ENCODE measurements at regions not wholly inside any gene's neighbourhood (a gene's known extent, or its start where the extent isn't known, plus 50 kb on each side); places are given as distances from the start of the nearest gene placed in this dataset.

DNA sequence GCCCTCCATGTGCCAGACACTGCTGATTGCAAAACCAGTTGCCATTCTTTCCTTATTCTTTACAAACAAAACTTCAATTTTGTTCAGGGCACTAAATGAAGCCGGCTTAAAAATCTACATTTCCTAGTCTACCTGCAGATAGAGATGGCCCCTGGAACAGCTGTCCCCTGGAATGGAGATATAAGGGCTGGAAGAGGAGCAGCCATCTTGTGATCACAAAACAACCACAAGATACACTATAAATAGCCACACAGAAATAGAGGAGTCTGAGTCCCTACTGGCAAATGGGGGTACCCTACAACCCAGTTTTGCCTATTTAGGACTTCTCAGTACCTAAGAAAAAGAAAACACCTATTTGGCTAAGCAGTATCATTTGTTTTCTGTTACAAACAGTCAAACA lies 115.9 kb upstream of the BEND6 start:
- ChIA-PET CTCF (ENCODE audit: unreplicated experiment) (no interaction called here), POLR2A (no interaction called here)
- no peak for DNase-seq (ENCODE audit: low spot score)
- Histone ChIP-seq H3K79me2 (ENCODE audit: insufficient read depth, low read depth, low read length) (no peaks in the 10 kb centered on the region), H3K36me3 (ENCODE audit: insufficient read depth, low read length) (no peaks in the 10 kb centered on the region), H3K9me2 (ENCODE audit: insufficient read depth, low read length) (no peaks in the 10 kb centered on the region), H4K20me1 (ENCODE audit: insufficient read depth, low read length) (no peaks in the 10 kb centered on the region), H2AFZ (ENCODE audit: low read length) (no peak overlapping the region), H3K4me1 (ENCODE audit: insufficient read depth, low read length, poor library complexity, severe bottlenecking) (no peaks in the 10 kb centered on the region), H3K27ac (ENCODE audit: low read depth, low read length, poor library complexity, severe bottlenecking) (no peak overlapping the region), H3K4me2 (ENCODE audit: low read length) (no peak overlapping the region), H3K9me3 (ENCODE audit: low read length) (no peaks in the 10 kb centered on the region), H3K4me3 (ENCODE audit: low read depth, low read length, poor library complexity, severe bottlenecking) (no peak overlapping the region)
- no TSS peak for BruUV-seq (replicated peaks)
- no peak for TF ChIP-seq EZH2phosphoT487 (IDR thresholded peaks at IDR 0.05; ENCODE audit: borderline replicate concordance, low read depth, low read length)
- TF ChIP-seq, protein P1, sequence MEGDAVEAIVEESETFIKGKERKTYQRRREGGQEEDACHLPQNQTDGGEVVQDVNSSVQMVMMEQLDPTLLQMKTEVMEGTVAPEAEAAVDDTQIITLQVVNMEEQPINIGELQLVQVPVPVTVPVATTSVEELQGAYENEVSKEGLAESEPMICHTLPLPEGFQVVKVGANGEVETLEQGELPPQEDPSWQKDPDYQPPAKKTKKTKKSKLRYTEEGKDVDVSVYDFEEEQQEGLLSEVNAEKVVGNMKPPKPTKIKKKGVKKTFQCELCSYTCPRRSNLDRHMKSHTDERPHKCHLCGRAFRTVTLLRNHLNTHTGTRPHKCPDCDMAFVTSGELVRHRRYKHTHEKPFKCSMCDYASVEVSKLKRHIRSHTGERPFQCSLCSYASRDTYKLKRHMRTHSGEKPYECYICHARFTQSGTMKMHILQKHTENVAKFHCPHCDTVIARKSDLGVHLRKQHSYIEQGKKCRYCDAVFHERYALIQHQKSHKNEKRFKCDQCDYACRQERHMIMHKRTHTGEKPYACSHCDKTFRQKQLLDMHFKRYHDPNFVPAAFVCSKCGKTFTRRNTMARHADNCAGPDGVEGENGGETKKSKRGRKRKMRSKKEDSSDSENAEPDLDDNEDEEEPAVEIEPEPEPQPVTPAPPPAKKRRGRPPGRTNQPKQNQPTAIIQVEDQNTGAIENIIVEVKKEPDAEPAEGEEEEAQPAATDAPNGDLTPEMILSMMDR (conservative IDR thresholded peaks at IDR 0.05; ENCODE audit: low read length) = no peak
- intact Hi-C loops (cut with micrococcal nuclease; ENCODE audit: unreplicated experiment) = no loop called here

DNA sequence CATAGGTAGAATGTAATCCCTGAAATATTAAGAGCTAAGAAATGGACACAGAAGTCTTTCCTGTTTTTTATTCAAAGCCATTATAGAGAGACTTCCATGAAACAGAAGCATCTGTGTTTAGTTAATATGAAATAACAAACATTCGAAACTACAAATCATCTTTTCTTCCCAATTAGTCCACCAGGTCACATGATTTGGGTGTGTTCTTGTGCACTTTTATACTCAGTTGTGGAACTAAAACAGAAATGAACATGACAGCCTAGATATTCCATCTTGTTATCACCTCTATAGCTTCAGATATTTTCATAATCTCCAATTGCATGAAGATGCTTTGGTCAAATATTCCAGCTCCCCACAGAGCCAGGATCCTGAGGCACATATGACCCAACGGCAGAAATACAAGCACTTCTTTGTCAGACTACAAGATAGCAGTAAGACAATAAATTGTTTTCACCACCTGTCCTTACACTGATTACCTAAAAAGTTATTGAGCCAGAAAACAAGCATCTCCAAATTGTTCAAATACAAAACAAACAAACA lies 116.8 kb upstream of the BEND6 start:
- Histone ChIP-seq H3K4me1 (ENCODE audit: insufficient read depth, low read length, poor library complexity, severe bottlenecking) (no peaks in the 10 kb centered on the region), H3K4me2 (ENCODE audit: low read length) (no peak overlapping the region), H3K4me3 (ENCODE audit: low read depth, low read length, poor library complexity, severe bottlenecking) (no peak overlapping the region), H2AFZ (ENCODE audit: low read length) (no peak overlapping the region), H3K27ac (ENCODE audit: low read depth, low read length, poor library complexity, severe bottlenecking) (no peak overlapping the region), H3K9me3 (ENCODE audit: low read length) (no peaks in the 10 kb centered on the region), H3K79me2 (ENCODE audit: insufficient read depth, low read depth, low read length) (no peaks in the 10 kb centered on the region), H4K20me1 (ENCODE audit: insufficient read depth, low read length) (no peaks in the 10 kb centered on the region), H3K36me3 (ENCODE audit: insufficient read depth, low read length) (no peaks in the 10 kb centered on the region), H3K9me2 (ENCODE audit: insufficient read depth, low read length) (no peaks in the 10 kb centered on the region)
- no peak for DNase-seq (ENCODE audit: low spot score)
- intact Hi-C loops (cut with micrococcal nuclease; ENCODE audit: unreplicated experiment) = no loop called here
- TF ChIP-seq EZH2phosphoT487 (IDR thresholded peaks at IDR 0.05; ENCODE audit: borderline replicate concordance, low read depth, low read length) = no peak
- TF ChIP-seq, protein P1 (conservative IDR thresholded peaks at IDR 0.05; ENCODE audit: low read length) = no peak
- ChIA-PET POLR2A (no interaction called here), CTCF (ENCODE audit: unreplicated experiment) (no interaction called here)
- no TSS peak for BruUV-seq (replicated peaks)

DNA sequence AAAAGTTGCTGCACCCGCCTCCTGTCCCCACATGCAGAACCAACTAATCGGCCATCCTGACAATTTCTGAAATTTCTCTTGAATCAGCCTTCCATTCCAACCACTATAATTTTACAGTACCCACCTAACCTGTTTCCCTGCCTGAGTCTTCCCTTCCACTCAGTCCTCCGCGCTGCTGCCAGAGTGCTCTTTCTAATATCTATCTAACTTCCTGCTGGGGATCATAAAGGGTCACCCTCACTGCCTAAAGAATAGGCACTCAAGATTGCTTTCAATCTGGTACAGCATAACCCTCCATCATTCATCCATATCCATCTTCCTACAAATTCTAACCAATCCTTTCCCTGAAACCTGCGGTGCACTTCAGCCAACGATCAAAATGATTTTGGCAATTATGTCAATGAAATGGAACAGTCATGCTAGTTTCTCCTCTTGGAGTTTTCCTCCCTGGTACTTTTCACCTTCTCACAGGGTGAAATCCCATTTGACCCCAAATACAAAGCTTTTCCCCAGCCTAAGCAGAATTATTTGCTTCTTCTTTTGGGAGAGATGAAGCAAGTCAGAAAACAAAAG lies 117.5 kb upstream of the BEND6 start:
- POLR2A ChIA-PET = no interaction called here

More for the DNA sequence above, 117.5 kb upstream of the BEND6 start:
- no peak overlapping the region for H3K4me3 ChIP-seq (ENCODE audit: low read depth, low read length, poor library complexity, severe bottlenecking)
- H3K27ac ChIP-seq (ENCODE audit: low read depth, low read length, poor library complexity, severe bottlenecking) = no peak overlapping the region
- H3K79me2 ChIP-seq (ENCODE audit: insufficient read depth, low read depth, low read length) = no peaks in the 10 kb centered on the region
- no peaks in the 10 kb centered on the region for H3K36me3 ChIP-seq (ENCODE audit: insufficient read depth, low read length)
- no peak overlapping the region for H3K4me2 ChIP-seq (ENCODE audit: low read length)
- intact Hi-C loops (cut with micrococcal nuclease; ENCODE audit: unreplicated experiment) = no loop called here
- H3K9me2 ChIP-seq (ENCODE audit: insufficient read depth, low read length) = no peaks in the 10 kb centered on the region
- TF ChIP-seq EZH2phosphoT487 (IDR thresholded peaks at IDR 0.05; ENCODE audit: borderline replicate concordance, low read depth, low read length) = no peak
- TF ChIP-seq, protein P1 (conservative IDR thresholded peaks at IDR 0.05; ENCODE audit: low read length) = no peak
- BruUV-seq (replicated peaks) = no TSS peak
- no peak for DNase-seq (ENCODE audit: low spot score)
- H4K20me1 ChIP-seq (ENCODE audit: insufficient read depth, low read length) = no peaks in the 10 kb centered on the region
- CTCF ChIA-PET (ENCODE audit: unreplicated experiment) = no interaction called here
- no peaks in the 10 kb centered on the region for H3K4me1 ChIP-seq (ENCODE audit: insufficient read depth, low read length, poor library complexity, severe bottlenecking)
- H3K9me3 ChIP-seq (ENCODE audit: low read length) = no peaks in the 10 kb centered on the region
- H2AFZ ChIP-seq (ENCODE audit: low read length) = no peak overlapping the region

Measured in OCI-LY7 (cell line).